Neural cell (in vitro differentiated cells): ENCODE measurements at regions not wholly inside any gene's neighbourhood (a gene's known extent, or its start where the extent isn't known, plus 50 kb on each side); places are given as distances from the start of the nearest gene placed in this dataset.

Experiments
- H2AFZ ChIP-seq: fragments of 200-600, 300-800 bp; sonication (generic), shearing (Covaris generic); 2 replicates; pipeline ENCODE4 v1.6.0; 2014; ENCODE audit warnings: low read depth, mild to moderate bottlenecking, antibody characterized with exemption, low read length, moderate library complexity
- H3F3A ChIP-seq: fragments of 200-600 bp; shearing (Covaris generic); 2 replicates; pipeline ENCODE4 v1.6.1; 2016; ENCODE audit warnings: mild to moderate bottlenecking, moderate library complexity, mixed read lengths, antibody characterized with exemption, low read length; ENCODE audit not compliant: insufficient read depth, poor library complexity, severe bottlenecking
- H3K27ac ChIP-seq: fragments of 200-600, 300-800 bp; sonication (generic), shearing (Covaris generic); 2 replicates; pipeline ENCODE4 v1.5.1; 2014; ENCODE audit warnings: mild to moderate bottlenecking, low read length, moderate library complexity
- H3K27me3 ChIP-seq: fragments of 300-800, 200-600 bp; sonication (generic), shearing (Covaris generic); 2 replicates; pipeline ENCODE4 v1.6.0; 2014; ENCODE audit warnings: mild to moderate bottlenecking, low read depth, low read length, moderate library complexity; ENCODE audit not compliant: insufficient read depth
- H3K36me3 ChIP-seq: fragments of 300-800, 200-600 bp; sonication (generic), shearing (Covaris generic); 2 replicates; pipeline ENCODE4 v1.5.1; 2014; ENCODE audit warnings: mild to moderate bottlenecking, antibody characterized with exemption, low read length, moderate library complexity; ENCODE audit not compliant: insufficient read depth
- H3K4me2 ChIP-seq: fragments of 300-800, 200-600 bp; sonication (generic), shearing (Covaris generic); 2 replicates; pipeline ENCODE4 v1.6.0; 2014; ENCODE audit warnings: mild to moderate bottlenecking, low read length
- H3K4me3 ChIP-seq: fragments of 300-800, 200-600 bp; sonication (generic), shearing (Covaris generic); 2 replicates; pipeline ENCODE4 v1.5.1; 2014; ENCODE audit warnings: mild to moderate bottlenecking, low read length, moderate library complexity
- H3K79me2 ChIP-seq: fragments of 200-600 bp; shearing (Covaris generic); replicated peaks from 2 replicates; pipeline ENCODE4 v1.6.0; 2014; ENCODE audit warnings: mild to moderate bottlenecking, low read length, moderate library complexity; ENCODE audit not compliant: insufficient read depth
- H3K9ac ChIP-seq: fragments of 300-800, 200-600 bp; sonication (generic), shearing (Covaris generic); 2 replicates; pipeline ENCODE4 v1.6.1; 2016; ENCODE audit warnings: mild to moderate bottlenecking, low read length, mixed read lengths
- H3K9me2 ChIP-seq: fragments of 200-600 bp; shearing (Covaris generic); 2 replicates; pipeline ENCODE4 v1.6.1; 2016; ENCODE audit warnings: mild to moderate bottlenecking, low read length, mixed read lengths; ENCODE audit not compliant: insufficient read depth
- H3K9me3 ChIP-seq: fragments of 200-600, 300-800 bp; sonication (generic), shearing (Covaris generic); 2 replicates; pipeline ENCODE4 v1.6.1; 2016; ENCODE audit warnings: mild to moderate bottlenecking, mixed run types, low read length, moderate library complexity, mixed read lengths
- H4K20me1 ChIP-seq: fragments of 200-600 bp; shearing (Covaris generic); 2 replicates; pipeline ENCODE4 v1.6.1; 2016; ENCODE audit warnings: mild to moderate bottlenecking, mixed run types; ENCODE audit not compliant: insufficient read depth
- CTCF ChIP-seq: fragments of 450-650 bp; IDR thresholded peaks from 2 replicates; pipeline ENCODE4 v1.5.1; 2014; ENCODE audit warnings: antibody characterized with exemption, mild to moderate bottlenecking, moderate library complexity; ENCODE audit not compliant: poor library complexity, severe bottlenecking
- EP300 ChIP-seq: fragments of 450-650 bp; conservative IDR thresholded peaks from 2 replicates; pipeline ENCODE4 v1.6.1; 2014; ENCODE audit warnings: antibody characterized with exemption, mild to moderate bottlenecking, moderate library complexity; ENCODE audit not compliant: poor library complexity, severe bottlenecking
- EZH2 ChIP-seq: fragments of 200-600, 300-800 bp; shearing (Covaris generic), sonication (generic); IDR thresholded peaks from 2 replicates; pipeline ENCODE4 v1.6.1; 2014; ENCODE audit warnings: antibody characterized with exemption, low read length, borderline replicate concordance, mild to moderate bottlenecking; ENCODE audit not compliant: insufficient read depth, poor library complexity, severe bottlenecking
- MXI1 ChIP-seq: fragments of 450-650 bp; conservative IDR thresholded peaks from 2 replicates; pipeline ENCODE4 v1.6.1; 2014; ENCODE audit warnings: antibody characterized with exemption, mild to moderate bottlenecking; ENCODE audit not compliant: poor library complexity, severe bottlenecking
- POLR2AphosphoS5 ChIP-seq: IDR thresholded peaks from 2 replicates; pipeline ENCODE4 v1.6.1; 2012
- RAD21 ChIP-seq: fragments of 450-650 bp; conservative IDR thresholded peaks from 2 replicates; pipeline ENCODE4 v1.6.1; 2014; ENCODE audit warnings: antibody characterized with exemption, mild to moderate bottlenecking, moderate library complexity
- REST ChIP-seq: IDR thresholded peaks from 2 replicates; pipeline ENCODE4 v1.6.1; 2012; ENCODE audit warnings: borderline replicate concordance
- SMC3 ChIP-seq: fragments of 450-650 bp; conservative IDR thresholded peaks from 2 replicates; pipeline ENCODE4 v1.6.1; 2014; ENCODE audit warnings: antibody characterized with exemption, mild to moderate bottlenecking, moderate library complexity; ENCODE audit not compliant: poor library complexity
- TAF1 ChIP-seq: IDR thresholded peaks from 2 replicates; pipeline ENCODE4 v1.6.1; 2012; ENCODE audit warnings: low read depth

- Histone ChIP-seq H3K9me3 (no peaks in the 10 kb centered on the region), H3K79me2 (no peaks in the 10 kb centered on the region), H3K27ac (no peak overlapping the region), H3K9ac (no peak overlapping the region), H2AFZ (no peak overlapping the region), H3K4me2 (no peak overlapping the region), H4K20me1 (no peaks in the 10 kb centered on the region), H3K36me3 (no peaks in the 10 kb centered on the region), H3K4me3 (no peak overlapping the region), H3K9me2 (no peaks in the 10 kb centered on the region), H3F3A (no peaks in the 10 kb centered on the region), H3K27me3 (no peaks in the 10 kb centered on the region)
- TF ChIP-seq EP300 = no peak
- TF ChIP-seq TAF1 = no peak
- no peak for TF ChIP-seq EZH2
- TF ChIP-seq RAD21 = no peak
- no peak for TF ChIP-seq CTCF
- TF ChIP-seq POLR2AphosphoS5 = no peak
- no peak for TF ChIP-seq REST
- TF ChIP-seq MXI1 = no peak
- no peak for TF ChIP-seq SMC3
These were observed 233.7 kb upstream of the IPO5 start for GRCh38 chr13:97719736-97720135.

DNA sequence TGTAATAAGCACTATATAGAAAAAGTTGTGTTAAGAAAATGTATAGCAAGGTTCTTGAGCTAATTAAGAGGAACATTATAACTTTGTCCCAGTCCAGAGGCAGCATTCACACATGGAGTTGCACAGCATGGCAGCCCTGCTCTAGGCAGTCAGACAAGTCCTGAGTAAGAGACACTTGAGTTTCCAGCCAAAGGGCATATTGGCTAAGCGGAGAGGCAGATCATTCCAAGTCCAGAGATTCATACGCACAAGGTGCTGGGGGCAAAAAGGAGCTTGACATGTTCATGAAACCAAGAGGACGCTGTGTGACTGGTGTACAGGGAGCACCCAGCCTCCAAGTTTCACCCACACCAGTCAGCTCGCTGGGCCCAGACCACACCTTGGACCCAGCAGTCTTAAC, 232.6 kb upstream of the IPO5 start:
- TF ChIP-seq EZH2 = no peak
- TF ChIP-seq REST = no peak
- TF ChIP-seq MXI1 = no peak
- no peak for TF ChIP-seq EP300
- no peak for TF ChIP-seq SMC3
- TF ChIP-seq RAD21 = no peak
- TF ChIP-seq POLR2AphosphoS5 = no peak
- no peak for TF ChIP-seq CTCF
- TF ChIP-seq TAF1 = no peak
- H3K9ac ChIP-seq = no peak overlapping the region
- no peak overlapping the region for H3K27ac ChIP-seq
- no peaks in the 10 kb centered on the region for H3K9me2 ChIP-seq
- H3K4me2 ChIP-seq = no peak overlapping the region
- no peaks in the 10 kb centered on the region for H3F3A ChIP-seq
- H4K20me1 ChIP-seq = no peaks in the 10 kb centered on the region
- no peak overlapping the region for H2AFZ ChIP-seq
- H3K9me3 ChIP-seq = no peaks in the 10 kb centered on the region
- no peaks in the 10 kb centered on the region for H3K79me2 ChIP-seq
- no peaks in the 10 kb centered on the region for H3K27me3 ChIP-seq
- H3K36me3 ChIP-seq = no peaks in the 10 kb centered on the region
- no peak overlapping the region for H3K4me3 ChIP-seq
